ENCODE measurements at regions not wholly inside any gene's neighbourhood (a gene's known extent, or its start where the extent isn't known, plus 50 kb on each side); places are given as distances from the start of the nearest gene placed in this dataset.

- no peak for DNase-seq (ENCODE audit: low read depth in 2 of 2)
Observed at GRCh38 chr3:182713743-182714517, 79.4 kb upstream of the ATP11B start.

DNA sequence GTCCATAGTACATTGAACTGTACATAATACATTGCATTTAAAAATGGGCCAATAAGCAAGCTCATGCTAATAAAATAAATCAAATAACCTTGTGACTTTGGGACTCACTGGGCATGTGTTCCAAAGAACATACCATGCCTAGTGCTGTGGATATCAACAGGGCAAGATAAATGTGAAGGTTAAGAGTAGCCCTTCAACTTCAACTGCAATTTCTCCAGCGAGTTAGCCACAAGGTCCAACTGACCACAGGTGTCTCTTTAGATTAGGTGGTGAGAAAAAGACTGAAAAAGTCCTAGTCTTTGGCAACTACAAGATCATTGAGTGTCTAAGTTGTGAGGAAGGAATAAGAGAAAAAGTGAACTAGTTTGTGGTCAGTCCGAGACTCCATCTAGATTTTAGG is 78.3 kb upstream of the ATP11B start:
- no peak for DNase-seq (ENCODE audit: low read depth in 2 of 2)

GRCh38 chr3:182716114-182716688 is 77.1 kb upstream of the ATP11B start:
- DNase-seq (ENCODE audit: low read depth in 2 of 2) = no peak

GRCh38 chr3:182717216-182717615 is 76.1 kb upstream of the ATP11B start:
- DNase-seq (ENCODE audit: low read depth in 2 of 2) = no peak

- DNase-seq (ENCODE audit: low read depth in 2 of 2) = no peak
Observed at GRCh38 chr3:182722907-182723306, 70.4 kb upstream of the ATP11B start.

- no peak for DNase-seq (ENCODE audit: low read depth in 2 of 2)
Observed at GRCh38 chr3:182723596-182723995, 69.7 kb upstream of the ATP11B start.

- DNase-seq (ENCODE audit: low read depth in 2 of 2) = no peak
Observed at GRCh38 chr3:182725372-182726251, 67.7 kb upstream of the ATP11B start.

- no peak for DNase-seq (ENCODE audit: low read depth in 2 of 2)
Observed at GRCh38 chr3:182726258-182727142, 66.8 kb upstream of the ATP11B start.

- DNase-seq (ENCODE audit: low read depth in 2 of 2) = no peak
Observed at GRCh38 chr3:182728238-182728637, 65.1 kb upstream of the ATP11B start.

GRCh38 chr3:182729903-182730674 is 63.2 kb upstream of the ATP11B start:
- no peak for DNase-seq (ENCODE audit: low read depth in 2 of 2)

GRCh38 chr3:182730675-182731042 is 62.6 kb upstream of the ATP11B start:
- DNase-seq (ENCODE audit: low read depth in 2 of 2) = no peak

DNA sequence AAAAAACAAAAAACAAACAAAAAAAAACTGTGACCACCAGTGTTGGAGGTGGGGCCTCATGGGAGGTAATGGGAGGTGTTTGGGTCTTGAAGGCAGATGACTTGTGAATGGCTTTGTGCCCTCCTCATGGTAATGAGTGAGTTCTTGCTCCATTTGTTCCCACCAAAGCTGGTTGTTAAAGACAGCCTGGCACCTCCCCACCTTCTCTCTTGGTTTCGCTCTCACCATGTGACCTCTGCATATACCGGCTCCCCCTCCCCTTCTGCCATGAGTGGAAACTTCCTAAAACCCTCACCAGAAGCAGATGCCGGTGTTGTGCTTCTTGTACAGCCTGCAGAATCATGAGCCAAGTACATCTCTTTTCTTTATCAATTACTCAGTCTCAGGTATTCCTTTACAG is 61.5 kb upstream of the ATP11B start:
- DNase-seq (ENCODE audit: low read depth in 2 of 2) = no peak

GRCh38 chr3:182732232-182733015 is 60.9 kb upstream of the ATP11B start:
- no peak for DNase-seq (ENCODE audit: low read depth in 2 of 2)

DNA sequence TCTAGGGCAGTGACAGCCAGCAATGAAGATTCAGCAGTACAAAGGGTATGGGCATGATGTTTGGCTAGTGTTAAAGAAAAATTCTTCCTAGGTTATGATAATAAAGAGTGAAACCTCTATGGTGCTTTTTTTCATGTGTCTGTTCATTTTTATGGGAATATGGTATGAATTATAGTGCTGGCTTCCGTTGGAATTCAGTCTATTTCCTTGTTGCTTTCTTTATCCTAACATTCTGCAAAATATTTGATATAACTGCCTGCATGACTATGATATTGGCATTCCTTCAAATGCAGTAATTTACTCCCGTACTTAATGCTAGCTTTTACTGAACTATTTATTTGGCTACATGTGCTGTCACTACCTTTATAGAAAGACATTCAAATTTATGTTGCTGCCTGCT is 57.6 kb upstream of the ATP11B start:
- no peak for DNase-seq (ENCODE audit: low read depth in 2 of 2)

GRCh38 chr3:182737825-182738224 is 55.5 kb upstream of the ATP11B start:
- DNase-seq (ENCODE audit: low read depth in 2 of 2) = no peak

GRCh38 chr3:182738583-182739411 is 54.5 kb upstream of the ATP11B start:
- DNase-seq (ENCODE audit: low read depth in 2 of 2) = no peak

- no peak for DNase-seq (ENCODE audit: low read depth in 2 of 2)
Observed at GRCh38 chr3:182739619-182740018, 53.7 kb upstream of the ATP11B start.

- DNase-seq (ENCODE audit: low read depth in 2 of 2) = no peak
Observed at GRCh38 chr3:182740710-182741109, 52.6 kb upstream of the ATP11B start.

DNA sequence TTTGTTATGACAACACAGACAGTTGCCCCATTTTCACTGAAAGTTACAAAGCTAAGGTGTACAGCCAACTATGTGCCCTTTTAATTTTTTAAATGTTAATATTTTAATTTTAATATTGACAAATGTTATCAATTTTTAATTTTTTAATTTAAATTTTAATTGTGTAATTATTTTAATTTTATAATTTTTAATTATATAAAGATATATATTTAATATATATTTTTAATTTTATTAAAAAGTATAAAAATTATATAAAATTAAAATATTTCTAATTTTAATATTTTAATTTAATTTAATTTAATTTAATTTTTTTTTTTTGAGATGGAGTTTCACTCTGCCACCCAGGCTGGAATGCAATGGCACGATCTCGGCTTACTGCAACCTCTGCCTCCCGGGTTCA is 52.1 kb upstream of the ATP11B start:
- no peak for DNase-seq (ENCODE audit: low read depth in 2 of 2)
